ENCODE measurements at regions not wholly inside any gene's neighbourhood (a gene's known extent, or its start where the extent isn't known, plus 50 kb on each side); places are given as distances from the start of the nearest gene placed in this dataset.
"Not testable (repeated sequence)": the region's sequence is repeated elsewhere in the genome, so short reads cannot be mapped to it uniquely, and the experiment has no call there.

- Histone ChIP-seq H3K36me3 (ENCODE audit: control insufficient read depth, insufficient read depth, low read length) (no peaks in the 10 kb centered on the region), H3K4me1 (ENCODE audit: control insufficient read depth, insufficient read depth, low read length) (no peaks in the 10 kb centered on the region), H3K9ac (ENCODE audit: low read depth, low read length) (no peak overlapping the region), H3K4me3 (ENCODE audit: low read depth, low read length) (no peak overlapping the region), H3K27me3 (ENCODE audit: control insufficient read depth, insufficient read depth, low read length) (no peaks in the 10 kb centered on the region), H3K9me3 (ENCODE audit: control insufficient read depth, insufficient read depth, low read length) (no peaks in the 10 kb centered on the region)
These were observed 61.9 kb upstream of the ADGRL2 start for GRCh38 chr1:81738875-81739274.

- H3K9me3 ChIP-seq (ENCODE audit: control insufficient read depth, insufficient read depth, low read length), result no peaks in the 10 kb centered on the region
- no peak overlapping the region for H3K9ac ChIP-seq (ENCODE audit: low read depth, low read length)
- no peak overlapping the region for H3K4me3 ChIP-seq (ENCODE audit: low read depth, low read length)
- H3K27me3 ChIP-seq (ENCODE audit: control insufficient read depth, insufficient read depth, low read length), result no peaks in the 10 kb centered on the region
- H3K4me1 ChIP-seq (ENCODE audit: control insufficient read depth, insufficient read depth, low read length), result peaks cover 2% of the 10 kb centered on the region
- H3K36me3 ChIP-seq (ENCODE audit: control insufficient read depth, insufficient read depth, low read length), result no peaks in the 10 kb centered on the region
These were observed 67.3 kb upstream of the ADGRL2 start for GRCh38 chr1:81733480-81733879.

DNA sequence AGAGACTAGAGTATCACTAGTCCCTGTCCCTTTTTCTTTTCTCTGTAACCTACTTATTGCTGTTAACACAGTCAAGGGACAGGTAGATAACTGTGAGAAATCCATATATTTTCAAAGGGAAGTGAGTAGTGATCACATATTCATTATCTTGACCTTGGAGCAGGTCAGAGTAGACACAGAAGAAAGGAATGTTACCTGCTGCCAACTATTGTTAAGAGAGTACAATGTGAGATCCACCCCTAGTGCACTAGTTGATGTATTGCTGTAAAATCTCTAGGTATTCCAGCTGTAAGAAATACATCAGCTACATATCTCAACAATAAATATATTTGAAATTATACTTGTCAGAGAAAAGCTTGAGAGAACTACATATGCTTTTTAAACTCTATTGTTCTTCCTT lies 68.7 kb upstream of the ADGRL2 start:
- Histone ChIP-seq H3K9ac (ENCODE audit: low read depth, low read length) (no peak overlapping the region), H3K9me3 (ENCODE audit: control insufficient read depth, insufficient read depth, low read length) (no peaks in the 10 kb centered on the region), H3K36me3 (ENCODE audit: control insufficient read depth, insufficient read depth, low read length) (no peaks in the 10 kb centered on the region), H3K4me1 (ENCODE audit: control insufficient read depth, insufficient read depth, low read length) (peaks cover 6% of the 10 kb centered on the region), H3K27me3 (ENCODE audit: control insufficient read depth, insufficient read depth, low read length) (no peaks in the 10 kb centered on the region), H3K4me3 (ENCODE audit: low read depth, low read length) (no peak overlapping the region)

DNA sequence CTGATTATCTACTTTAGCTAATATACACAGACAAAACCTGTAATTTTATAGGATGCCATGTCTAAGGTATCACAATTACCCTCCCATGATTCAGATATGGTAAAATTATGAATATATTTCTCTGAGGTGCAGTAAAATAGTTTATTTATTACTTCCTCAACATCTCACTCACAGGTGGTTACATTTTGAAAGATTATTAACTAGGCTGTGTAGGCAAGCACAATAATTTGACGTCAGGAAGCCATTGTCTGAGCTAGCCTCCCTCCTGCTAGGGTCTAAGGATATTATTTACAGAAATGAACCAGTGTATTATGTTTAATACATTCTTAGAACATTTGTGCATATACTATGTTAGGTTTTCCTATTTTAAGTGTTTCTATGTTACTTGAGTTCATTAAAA lies 69.9 kb upstream of the ADGRL2 start:
- Histone ChIP-seq H3K9ac (ENCODE audit: low read depth, low read length) (no peak overlapping the region), H3K9me3 (ENCODE audit: control insufficient read depth, insufficient read depth, low read length) (no peaks in the 10 kb centered on the region), H3K36me3 (ENCODE audit: control insufficient read depth, insufficient read depth, low read length) (no peaks in the 10 kb centered on the region), H3K27me3 (ENCODE audit: control insufficient read depth, insufficient read depth, low read length) (no peaks in the 10 kb centered on the region), H3K4me3 (ENCODE audit: low read depth, low read length) (no peak overlapping the region), H3K4me1 (ENCODE audit: control insufficient read depth, insufficient read depth, low read length) (peaks cover 6% of the 10 kb centered on the region)

DNA sequence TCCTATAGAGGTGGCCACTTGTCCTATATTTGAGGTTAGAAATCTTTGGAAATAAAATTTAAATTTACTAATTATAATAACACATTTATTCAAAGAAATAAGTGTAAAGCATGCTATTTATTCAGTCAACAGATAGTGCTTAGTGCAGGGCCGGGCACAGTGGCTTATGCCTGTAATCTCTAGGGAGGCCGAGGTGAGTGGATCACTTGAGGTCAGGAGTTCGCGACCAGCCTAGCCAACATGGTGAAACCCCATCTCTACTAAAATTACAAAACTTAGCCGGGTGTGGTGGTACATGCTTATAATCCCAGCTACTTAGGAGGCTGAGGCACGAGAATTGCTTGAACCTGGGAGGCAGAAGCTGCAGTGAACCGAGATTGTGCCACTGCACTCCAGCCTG lies 70.4 kb upstream of the ADGRL2 start:
- H3K36me3 ChIP-seq (ENCODE audit: control insufficient read depth, insufficient read depth, low read length); H3K4me1 ChIP-seq (ENCODE audit: control insufficient read depth, insufficient read depth, low read length); H3K27me3 ChIP-seq (ENCODE audit: control insufficient read depth, insufficient read depth, low read length); H3K4me3 ChIP-seq (ENCODE audit: low read depth, low read length); H3K9me3 ChIP-seq (ENCODE audit: control insufficient read depth, insufficient read depth, low read length); H3K9ac ChIP-seq (ENCODE audit: low read depth, low read length): not testable (repeated sequence)

DNA sequence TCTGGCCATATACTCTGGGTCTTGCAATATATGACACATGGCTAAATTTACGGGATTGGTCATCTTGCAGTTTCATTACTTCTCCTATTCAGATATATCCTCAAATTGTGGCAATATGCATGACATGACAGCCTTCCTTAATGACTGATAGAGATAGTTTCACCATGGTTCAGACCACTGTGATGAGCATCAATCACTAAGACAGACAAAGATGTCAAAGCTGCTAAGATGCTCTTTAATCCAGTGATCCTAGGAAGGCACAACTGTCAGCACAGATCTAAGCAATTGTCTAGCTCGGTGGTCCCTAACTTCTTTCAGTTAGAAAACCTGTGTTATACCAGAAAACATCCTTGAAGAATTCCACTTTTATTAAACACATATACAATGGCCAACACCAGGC lies 70.9 kb upstream of the ADGRL2 start:
- Histone ChIP-seq H3K36me3 (ENCODE audit: control insufficient read depth, insufficient read depth, low read length) (no peaks in the 10 kb centered on the region), H3K4me1 (ENCODE audit: control insufficient read depth, insufficient read depth, low read length) (peaks cover 6% of the 10 kb centered on the region), H3K9me3 (ENCODE audit: control insufficient read depth, insufficient read depth, low read length) (no peaks in the 10 kb centered on the region), H3K4me3 (ENCODE audit: low read depth, low read length) (no peak overlapping the region), H3K9ac (ENCODE audit: low read depth, low read length) (no peak overlapping the region), H3K27me3 (ENCODE audit: control insufficient read depth, insufficient read depth, low read length) (no peaks in the 10 kb centered on the region)

GRCh38 chr1:81729239-81729638 lies 71.5 kb upstream of the ADGRL2 start:
- no peak overlapping the region for H3K9ac ChIP-seq (ENCODE audit: low read depth, low read length)
- H3K27me3 ChIP-seq (ENCODE audit: control insufficient read depth, insufficient read depth, low read length), result no peaks in the 10 kb centered on the region
- no peaks in the 10 kb centered on the region for H3K9me3 ChIP-seq (ENCODE audit: control insufficient read depth, insufficient read depth, low read length)
- no peak overlapping the region for H3K4me3 ChIP-seq (ENCODE audit: low read depth, low read length)
- no peaks in the 10 kb centered on the region for H3K36me3 ChIP-seq (ENCODE audit: control insufficient read depth, insufficient read depth, low read length)
- H3K4me1 ChIP-seq (ENCODE audit: control insufficient read depth, insufficient read depth, low read length), result peaks cover 6% of the 10 kb centered on the region

DNA sequence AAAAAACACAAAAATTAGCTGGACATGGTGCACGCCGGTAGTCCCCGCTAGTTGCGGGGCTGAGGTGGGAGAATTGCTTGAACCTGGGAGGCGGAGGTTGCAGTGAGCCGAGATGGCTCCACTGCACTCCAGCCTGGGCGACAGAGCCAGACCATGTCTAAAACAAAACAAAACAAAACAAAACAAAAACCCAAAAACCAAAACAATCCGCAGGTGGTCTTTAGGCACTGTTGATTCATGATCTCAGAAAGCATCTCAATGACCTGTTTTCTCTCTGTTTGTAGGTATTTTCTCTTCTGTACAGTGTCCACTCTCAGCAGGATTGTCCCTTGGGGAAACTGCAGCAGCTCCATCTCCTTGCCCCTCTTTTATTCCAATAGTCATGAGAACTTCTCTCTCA lies 74.9 kb upstream of the ADGRL2 start:
- H3K4me3 ChIP-seq (ENCODE audit: low read depth, low read length), result no peak overlapping the region
- H3K9ac ChIP-seq (ENCODE audit: low read depth, low read length), result no peak overlapping the region
- H3K36me3 ChIP-seq (ENCODE audit: control insufficient read depth, insufficient read depth, low read length), result no peaks in the 10 kb centered on the region
- H3K27me3 ChIP-seq (ENCODE audit: control insufficient read depth, insufficient read depth, low read length), result no peaks in the 10 kb centered on the region
- no peaks in the 10 kb centered on the region for H3K9me3 ChIP-seq (ENCODE audit: control insufficient read depth, insufficient read depth, low read length)
- peaks cover 6% of the 10 kb centered on the region for H3K4me1 ChIP-seq (ENCODE audit: control insufficient read depth, insufficient read depth, low read length)

- H3K36me3 ChIP-seq (ENCODE audit: control insufficient read depth, insufficient read depth, low read length); H3K4me3 ChIP-seq (ENCODE audit: low read depth, low read length); H3K9me3 ChIP-seq (ENCODE audit: control insufficient read depth, insufficient read depth, low read length); H3K9ac ChIP-seq (ENCODE audit: low read depth, low read length); H3K27me3 ChIP-seq (ENCODE audit: control insufficient read depth, insufficient read depth, low read length); H3K4me1 ChIP-seq (ENCODE audit: control insufficient read depth, insufficient read depth, low read length): not testable (repeated sequence)
These were observed 78.0 kb upstream of the ADGRL2 start for GRCh38 chr1:81722631-81723328.

DNA sequence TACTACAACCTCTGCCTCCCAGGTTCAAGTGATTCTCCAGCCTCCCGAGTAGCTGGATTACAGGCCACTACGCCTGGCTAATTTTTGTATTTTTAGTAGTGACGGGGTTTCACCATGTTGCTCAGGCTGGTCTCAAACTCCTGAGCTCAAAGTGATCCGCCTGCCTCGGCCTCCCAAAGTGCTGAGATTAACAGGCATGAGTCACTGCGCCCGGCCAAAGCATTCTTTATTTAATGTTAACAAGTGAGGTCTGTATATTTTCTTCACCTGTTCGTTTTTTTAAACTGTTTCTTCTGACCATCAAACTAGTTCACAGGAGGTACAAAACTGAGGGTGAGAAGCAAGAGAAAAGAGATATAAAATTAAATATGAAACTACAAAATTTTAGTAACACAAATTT lies 80.5 kb upstream of the ADGRL2 start:
- not testable (repeated sequence) for H3K36me3 ChIP-seq (ENCODE audit: control insufficient read depth, insufficient read depth, low read length); H3K4me3 ChIP-seq (ENCODE audit: low read depth, low read length); H3K9me3 ChIP-seq (ENCODE audit: control insufficient read depth, insufficient read depth, low read length); H3K9ac ChIP-seq (ENCODE audit: low read depth, low read length); H3K4me1 ChIP-seq (ENCODE audit: control insufficient read depth, insufficient read depth, low read length); H3K27me3 ChIP-seq (ENCODE audit: control insufficient read depth, insufficient read depth, low read length)

- no peak overlapping the region for H3K4me3 ChIP-seq (ENCODE audit: low read depth, low read length)
- no peaks in the 10 kb centered on the region for H3K36me3 ChIP-seq (ENCODE audit: control insufficient read depth, insufficient read depth, low read length)
- no peaks in the 10 kb centered on the region for H3K27me3 ChIP-seq (ENCODE audit: control insufficient read depth, insufficient read depth, low read length)
- no peaks in the 10 kb centered on the region for H3K4me1 ChIP-seq (ENCODE audit: control insufficient read depth, insufficient read depth, low read length)
- no peaks in the 10 kb centered on the region for H3K9me3 ChIP-seq (ENCODE audit: control insufficient read depth, insufficient read depth, low read length)
- H3K9ac ChIP-seq (ENCODE audit: low read depth, low read length), result no peak overlapping the region
These were observed 83.5 kb upstream of the ADGRL2 start for GRCh38 chr1:81717230-81717629.

DNA sequence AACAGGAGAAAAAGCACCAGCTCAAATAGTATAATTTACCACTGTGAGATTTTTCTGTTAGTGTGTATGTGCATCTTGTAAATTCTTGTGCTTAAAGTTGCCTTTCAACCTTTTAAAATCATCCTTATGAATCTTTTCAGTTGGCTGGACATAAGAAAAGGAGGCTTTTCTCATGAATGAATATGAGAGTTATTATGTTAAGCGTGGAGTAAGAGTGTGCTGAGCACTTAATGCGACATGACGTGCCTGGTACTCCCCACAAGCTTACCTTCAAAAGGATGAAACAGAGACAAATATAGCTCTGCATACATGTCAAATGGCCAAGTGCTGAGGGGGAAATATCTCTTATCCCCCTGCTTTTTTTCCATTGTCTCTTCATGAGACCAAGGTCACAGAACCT lies 85.3 kb upstream of the ADGRL2 start:
- no peaks in the 10 kb centered on the region for H3K4me1 ChIP-seq (ENCODE audit: control insufficient read depth, insufficient read depth, low read length)
- no peaks in the 10 kb centered on the region for H3K9me3 ChIP-seq (ENCODE audit: control insufficient read depth, insufficient read depth, low read length)
- H3K9ac ChIP-seq (ENCODE audit: low read depth, low read length), result no peak overlapping the region
- no peak overlapping the region for H3K4me3 ChIP-seq (ENCODE audit: low read depth, low read length)
- H3K27me3 ChIP-seq (ENCODE audit: control insufficient read depth, insufficient read depth, low read length), result no peaks in the 10 kb centered on the region
- H3K36me3 ChIP-seq (ENCODE audit: control insufficient read depth, insufficient read depth, low read length), result no peaks in the 10 kb centered on the region

Data from iPS-15b (cell line).